HG03571 (cell line): ENCODE measurements at regions not wholly inside any gene's neighbourhood (a gene's known extent, or its start where the extent isn't known, plus 50 kb on each side); places are given as distances from the start of the nearest gene placed in this dataset.

Source experiments
- ATAC-seq: cut with Tn5 transposase; IDR thresholded peaks from one replicate; pipeline ENCODE4 v1.9.1; 2021; ENCODE audit not compliant: unreplicated experiment

DNA sequence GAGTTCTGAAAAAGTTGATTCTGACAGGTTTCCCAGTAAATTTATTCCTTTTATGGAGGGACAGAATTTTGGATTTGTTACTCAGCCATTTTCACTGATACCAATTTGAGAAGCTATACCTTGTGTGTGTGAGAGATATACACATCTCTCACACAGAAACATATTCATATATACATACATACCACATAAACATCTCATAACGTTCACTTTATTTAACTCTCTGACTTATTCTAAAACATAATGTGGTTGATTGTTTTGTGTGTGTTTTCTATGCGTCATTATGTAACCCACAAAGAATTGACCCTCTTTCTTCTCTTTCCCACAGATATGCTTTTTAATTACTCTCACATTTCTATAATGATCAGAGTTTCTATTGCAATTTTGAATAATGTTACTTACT, 570.8 kb upstream of the TLE4 start:
- no peak for ATAC-seq

DNA sequence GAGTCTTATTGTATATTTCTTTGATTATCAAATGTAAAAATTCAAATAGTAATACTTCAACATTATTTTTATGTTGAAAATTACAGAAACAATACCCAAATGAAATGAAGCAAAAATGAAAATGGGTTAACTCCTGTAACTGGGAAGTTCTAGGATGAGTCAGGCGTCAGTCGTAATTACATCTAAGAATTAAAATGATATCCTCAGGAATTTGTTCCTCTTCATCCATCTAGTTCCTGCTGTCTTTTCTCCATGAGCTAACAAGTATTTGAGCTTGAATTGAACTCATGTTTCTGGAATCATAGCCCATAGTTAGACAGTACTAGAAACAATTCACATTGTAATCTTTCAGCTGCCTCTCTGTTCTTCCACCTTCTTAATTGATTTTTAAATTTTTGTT, 568.3 kb upstream of the TLE4 start:
- ATAC-seq = no peak

DNA sequence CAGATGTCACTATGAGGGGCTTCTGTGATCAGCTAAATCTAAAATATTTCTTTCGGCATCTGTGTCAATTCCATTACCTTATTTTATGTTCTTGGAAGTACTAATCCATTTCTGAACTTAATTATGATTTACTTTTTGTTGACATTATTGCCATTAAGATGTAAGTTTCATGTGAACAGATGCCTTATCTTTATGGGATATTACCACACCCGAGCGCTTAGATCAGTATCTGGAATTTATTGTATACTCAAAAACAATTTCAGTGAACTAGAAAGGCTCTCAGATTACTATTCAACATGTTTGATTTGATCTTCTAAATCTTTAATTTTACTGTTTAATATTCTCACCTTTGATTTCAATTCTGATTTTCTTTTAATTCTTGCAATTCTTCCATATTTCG, 567.7 kb upstream of the TLE4 start:
- no peak for ATAC-seq

DNA sequence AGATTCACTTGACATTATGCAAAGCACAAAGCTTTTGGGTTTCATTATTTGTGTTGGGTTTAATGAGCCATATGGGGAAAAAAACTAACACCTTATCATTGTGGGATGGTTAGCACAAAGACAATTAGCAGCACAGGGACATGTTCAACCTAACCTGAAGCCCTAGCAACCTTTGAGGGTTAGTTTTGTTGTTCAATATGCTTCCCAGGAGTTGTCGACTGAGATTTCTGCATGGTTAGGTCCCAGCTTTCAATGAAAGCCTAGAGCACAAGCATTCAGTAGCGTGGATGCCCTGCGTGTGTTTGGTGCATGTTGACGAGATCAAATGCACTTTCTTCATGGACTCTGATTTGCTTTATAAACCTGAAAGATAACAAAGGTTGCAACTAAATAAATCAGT, 565.2 kb upstream of the TLE4 start:
- no peak for ATAC-seq

DNA sequence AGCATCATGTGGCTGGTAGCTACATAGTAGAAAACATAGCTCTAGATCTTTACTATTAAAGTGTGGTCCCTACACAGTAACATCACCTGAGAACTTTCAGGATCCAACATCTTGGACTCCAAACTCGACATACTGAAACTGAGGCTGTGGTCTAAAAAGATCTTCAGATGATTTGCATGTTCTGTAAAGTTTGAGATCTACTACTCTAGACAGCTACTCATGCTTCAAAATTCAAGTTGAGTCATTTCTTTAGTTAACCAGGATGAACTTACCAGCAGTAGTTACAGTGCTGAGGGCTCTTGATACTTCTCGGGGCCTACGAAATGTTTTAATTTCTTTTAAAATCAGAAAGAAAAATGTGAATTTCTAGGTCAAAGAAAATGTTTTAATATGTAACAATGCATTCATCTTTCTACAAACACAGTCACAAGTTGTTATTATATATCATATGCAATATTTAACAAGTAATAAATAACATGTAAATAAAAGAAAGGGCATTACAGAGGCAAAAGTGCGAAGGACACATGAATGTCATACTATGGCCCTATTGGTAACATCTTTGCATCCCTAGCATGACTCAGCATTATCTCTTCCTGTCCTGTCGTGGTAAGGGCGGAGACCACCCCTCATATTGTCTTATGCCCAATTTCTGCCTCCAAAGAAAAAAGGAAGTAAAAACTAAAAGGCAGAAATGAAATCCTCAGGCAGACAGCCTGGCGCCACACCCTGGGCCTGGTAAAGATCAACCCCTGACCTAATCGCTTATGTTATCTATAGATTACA, 563.9 kb upstream of the TLE4 start:
- ATAC-seq = peak; percentile 87

DNA sequence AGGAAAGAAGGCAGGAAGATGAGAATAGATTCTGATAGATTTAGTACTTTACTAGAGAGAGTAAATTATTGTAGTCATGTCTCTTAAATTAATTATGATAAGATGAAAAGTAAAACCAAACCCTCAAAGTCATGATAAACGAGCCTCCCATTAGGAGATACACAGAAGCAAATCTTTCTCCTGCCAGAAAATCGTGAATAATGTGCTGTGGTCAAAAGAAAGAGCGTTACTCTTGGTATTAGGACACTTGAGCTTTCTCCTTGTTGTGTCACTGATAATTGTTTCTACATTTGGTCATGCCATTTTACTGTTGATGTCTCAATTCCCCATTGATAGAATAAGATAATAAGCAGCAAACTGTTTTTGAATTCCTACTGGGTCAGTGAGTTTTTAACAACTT, 562.8 kb upstream of the TLE4 start:
- ATAC-seq = no peak

DNA sequence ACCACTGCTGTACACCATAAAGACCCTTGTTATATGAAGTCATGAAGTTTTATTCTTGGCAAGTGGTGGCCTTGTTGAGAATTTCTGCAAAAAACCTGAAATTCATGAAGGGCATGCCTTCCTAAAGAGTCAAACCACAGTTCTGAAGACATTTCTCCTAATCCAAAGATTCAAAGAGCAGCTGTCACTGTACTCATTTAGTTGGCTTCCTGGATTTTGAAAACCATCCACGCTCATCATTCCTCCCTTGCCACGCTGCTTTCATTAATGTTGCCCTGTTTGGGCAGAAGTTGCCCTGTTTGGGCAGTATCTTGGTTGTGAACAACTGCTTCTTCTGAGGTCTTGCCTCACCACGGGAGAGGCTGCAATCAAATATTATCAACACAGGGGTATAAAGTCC, 560.3 kb upstream of the TLE4 start:
- no peak for ATAC-seq

DNA sequence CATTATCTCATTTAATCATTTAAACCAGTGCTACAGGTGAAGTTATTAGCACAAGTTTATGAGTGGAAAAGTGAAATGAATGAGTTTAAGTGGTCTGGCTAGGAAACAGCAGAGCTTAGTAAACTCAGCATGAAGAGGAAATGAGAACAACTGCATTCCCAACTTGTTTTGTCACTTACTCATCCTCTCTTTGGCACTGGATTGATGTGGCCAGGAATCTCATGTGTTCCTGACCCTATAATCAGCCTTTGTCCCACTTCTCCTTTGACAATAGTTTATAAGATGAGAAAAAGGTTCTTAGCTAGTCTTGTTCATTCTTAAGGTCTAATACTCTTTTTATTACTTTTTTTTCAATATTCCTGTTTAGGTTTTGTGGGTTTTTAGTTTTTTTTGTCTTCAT, 559.2 kb upstream of the TLE4 start:
- ATAC-seq = no peak

DNA sequence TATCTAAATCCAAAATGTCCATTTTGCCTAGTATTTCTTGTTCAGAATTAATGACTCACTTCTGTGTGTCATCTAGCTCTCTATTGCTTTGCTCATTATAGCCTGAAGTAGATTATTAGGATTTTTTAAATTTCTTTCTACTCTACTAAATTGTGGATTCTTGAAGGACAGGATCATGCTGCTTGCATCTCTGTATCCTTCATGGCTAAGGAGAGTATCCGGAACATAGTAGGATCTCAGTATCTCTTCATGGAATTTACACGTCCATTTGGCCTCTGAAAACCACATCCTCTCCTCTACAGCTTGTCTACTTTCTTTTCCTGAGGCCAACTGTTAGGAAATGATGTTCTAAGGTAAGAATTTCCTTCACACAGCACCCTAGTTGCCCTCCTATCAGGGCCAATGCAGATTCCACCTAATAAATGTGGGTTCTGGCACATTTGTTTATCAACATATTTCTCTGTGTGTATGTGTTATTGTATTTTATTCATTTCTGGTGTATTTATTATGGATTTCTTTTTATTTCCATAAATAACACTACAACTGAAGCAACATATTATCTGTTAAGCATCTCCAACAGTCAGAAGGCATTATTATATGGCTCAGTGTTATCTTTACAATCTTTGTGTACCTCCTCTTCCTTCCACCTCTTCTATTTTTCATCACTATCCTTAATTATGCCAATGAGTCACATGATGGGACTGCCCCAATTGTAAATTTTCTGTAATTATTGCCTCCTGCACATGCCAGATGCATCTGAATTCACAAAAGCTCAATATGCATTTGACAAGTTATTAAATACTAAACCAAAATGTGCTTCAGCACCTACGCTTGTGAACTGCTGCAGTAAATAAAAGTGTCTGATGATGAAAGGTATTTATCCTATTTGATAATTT, 557.8 kb upstream of the TLE4 start:
- no peak for ATAC-seq

DNA sequence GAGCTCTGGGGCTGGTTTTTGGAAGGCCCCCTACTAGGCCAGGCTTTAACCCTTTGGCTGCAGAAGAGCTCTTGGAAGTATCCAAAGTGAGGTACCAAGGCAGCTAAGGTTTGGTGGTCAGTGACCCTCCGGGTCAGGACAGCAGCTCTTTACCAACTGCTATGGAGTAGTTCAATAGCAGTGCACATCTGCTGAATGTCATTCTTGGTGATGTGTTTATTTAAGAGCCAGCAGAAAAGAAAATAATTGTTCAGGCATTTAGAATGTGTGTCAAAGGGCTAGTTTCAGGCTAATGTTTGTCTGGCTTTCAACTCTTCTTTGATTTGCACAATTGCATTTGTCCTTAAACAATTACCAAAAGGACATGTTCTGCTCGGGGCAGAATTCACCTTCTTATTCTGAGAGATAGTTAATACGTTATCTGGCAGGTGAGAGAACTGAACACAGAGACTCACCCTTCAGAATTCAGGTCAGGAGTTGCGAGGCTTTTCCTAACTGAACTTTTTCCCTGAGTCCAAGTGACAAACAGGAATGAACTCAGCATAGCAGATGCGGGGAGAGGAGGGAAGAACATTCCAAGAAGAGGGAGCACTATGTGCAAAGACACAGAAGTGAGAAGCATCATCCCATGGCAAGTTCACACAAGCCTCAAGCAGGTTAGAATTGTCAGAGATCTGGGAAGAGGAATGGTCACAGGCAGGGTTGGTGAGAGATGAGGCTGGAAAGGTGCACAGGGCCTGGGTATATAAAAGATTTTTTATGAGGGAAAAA, 556.7 kb upstream of the TLE4 start:
- no peak for ATAC-seq

DNA sequence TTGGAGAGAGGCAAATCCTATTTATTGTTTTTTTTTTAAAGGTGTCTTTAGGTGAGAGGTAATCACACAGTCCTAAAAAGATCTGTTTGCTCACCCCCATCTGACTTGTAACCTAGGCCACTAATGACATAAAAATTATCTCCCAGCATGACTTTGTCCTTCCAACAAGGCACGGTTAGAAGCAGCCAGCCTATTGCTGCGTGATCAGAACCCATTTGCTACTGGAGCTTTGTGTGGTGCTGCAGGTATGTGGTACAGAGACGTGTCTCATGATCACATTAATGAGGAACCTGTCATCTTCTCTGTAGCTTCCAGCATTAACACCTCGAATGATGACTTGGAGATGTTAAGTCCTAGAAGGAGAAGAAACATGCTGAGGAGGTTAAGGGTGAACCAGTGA, 555.8 kb upstream of the TLE4 start:
- ATAC-seq = no peak

DNA sequence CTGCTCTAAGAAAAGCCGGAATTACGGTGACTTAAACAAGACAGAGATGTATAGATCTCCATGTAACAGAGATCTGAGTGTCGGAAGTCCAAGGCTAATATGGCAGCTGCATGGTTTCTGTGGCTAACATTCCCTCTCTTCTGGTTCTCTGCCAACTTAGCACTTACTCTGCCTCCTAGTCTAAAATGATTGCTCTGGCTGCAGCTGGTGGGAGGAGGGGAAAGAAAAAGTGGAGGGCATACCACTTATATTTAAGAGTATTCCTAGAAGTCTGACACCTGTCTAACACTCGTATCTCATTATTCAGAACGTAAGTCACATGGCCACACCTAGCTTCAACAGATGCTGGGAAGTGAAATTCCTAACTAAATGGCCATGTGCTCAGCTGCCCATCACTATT, 551.5 kb upstream of the TLE4 start:
- no peak for ATAC-seq

DNA sequence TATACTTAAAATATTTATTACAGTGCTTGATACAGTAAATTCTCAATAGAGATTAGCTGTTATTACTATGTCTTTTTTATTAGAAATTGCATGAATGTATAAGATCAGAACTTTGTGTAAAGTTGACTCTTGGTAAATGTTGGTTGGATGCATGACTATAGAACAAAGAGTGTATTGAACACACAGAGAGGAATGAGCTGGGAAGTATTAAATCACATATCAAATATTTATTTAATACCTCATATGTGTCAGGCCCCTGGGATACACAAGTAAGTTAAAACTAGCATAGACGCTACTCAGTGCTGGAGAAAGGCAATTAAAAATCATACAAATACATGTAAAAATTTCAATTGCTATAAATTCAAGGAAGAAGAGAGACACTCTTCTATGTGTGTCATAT, 550.7 kb upstream of the TLE4 start:
- no peak for ATAC-seq

DNA sequence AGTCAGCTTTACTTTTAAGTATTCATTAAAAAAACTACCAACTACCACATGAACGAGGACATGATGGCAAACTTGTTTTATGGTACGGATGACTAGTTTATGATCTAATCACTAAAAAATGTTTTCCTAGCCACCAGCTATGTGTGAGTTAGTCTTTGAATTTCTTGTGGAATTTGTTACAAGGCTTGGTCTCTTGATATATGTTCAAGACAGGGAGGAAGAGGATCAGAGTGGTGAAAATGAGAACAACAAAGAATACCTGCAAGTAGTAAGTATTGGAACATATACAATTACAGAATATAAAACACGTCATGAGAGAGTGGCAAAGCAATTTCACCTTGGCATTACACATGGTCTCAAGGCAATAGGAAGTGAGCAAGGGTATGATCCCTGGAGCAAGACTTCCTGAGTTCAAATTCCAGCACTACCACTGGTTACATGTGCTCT, 548.6 kb upstream of the TLE4 start:
- ATAC-seq = no peak

DNA sequence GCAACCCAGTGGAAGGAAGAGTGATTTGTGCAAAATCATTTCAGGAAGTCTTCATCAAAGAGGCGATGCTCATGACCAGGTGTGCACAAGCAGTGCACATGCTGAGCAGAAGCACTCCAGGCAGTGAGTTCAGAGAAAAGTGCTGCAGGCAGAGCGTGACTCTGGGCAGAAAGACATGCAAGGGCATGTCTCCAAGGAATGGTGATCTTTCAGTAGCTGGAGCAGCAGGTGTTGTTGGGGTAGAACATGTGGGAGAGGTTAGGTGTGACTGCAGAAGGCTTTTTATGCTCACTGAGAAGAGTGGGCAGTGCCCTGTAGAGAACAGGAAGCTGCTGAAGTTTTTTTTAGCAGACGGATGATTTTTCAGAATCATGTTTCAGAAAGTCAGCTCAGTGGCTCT, 545.4 kb upstream of the TLE4 start:
- peak; percentile 56 for ATAC-seq

DNA sequence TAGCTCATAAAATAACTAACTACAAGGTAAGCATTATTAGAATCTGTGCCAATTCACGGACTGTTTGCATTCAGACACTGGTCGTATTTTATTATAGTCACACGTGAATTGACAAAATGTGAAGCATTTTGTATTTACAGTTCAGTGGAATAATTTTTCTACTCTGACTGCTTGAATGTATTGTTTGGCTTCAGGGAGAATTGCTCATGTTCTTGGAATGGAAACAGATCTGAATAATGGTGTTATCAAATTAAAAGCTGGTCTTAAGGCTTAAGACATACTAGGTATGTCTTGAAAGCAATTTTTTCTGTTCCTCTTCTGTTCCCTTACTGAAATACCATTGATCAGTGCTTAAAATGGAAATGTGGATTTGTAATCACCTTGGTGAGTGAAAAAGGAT, 543.7 kb upstream of the TLE4 start:
- no peak for ATAC-seq

DNA sequence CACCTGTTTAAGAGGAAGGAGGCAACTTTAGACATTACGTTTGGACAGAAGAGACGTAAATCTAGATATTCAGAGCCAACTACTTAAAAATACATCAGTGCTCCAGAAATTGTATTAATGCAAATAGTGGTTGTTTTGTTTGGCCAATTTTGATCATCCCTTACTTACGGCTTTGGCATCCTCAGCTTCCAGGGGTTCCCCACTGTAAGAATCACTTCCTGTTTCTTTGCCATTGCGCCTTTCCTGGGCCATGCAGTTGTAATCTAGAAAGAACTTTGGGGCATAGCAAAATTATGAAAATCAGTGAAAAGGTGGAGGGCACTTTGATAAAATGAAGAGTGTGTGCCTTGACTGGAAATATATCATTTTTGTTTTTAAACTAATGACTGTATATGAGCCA, 537.2 kb upstream of the TLE4 start:
- no peak for ATAC-seq

DNA sequence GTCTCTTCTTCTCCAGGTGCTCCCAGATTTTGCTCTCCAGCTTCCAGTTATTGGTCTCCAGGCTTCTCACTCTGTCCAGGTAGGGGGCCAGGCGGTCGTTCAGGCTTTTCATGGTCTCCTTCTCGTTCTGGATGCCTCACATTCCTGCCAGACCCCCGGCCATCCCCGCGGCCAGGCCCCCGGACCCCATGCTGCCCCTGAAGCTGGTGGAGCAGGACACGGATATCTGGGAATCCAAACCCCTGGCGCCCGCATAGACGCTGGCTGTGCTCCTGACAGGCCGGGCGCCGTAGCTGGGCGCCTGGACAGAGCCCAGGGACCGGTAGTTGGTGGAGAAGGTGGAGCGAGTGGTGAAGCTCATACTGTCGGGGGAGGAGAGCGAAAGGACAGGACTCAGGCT, 534.4 kb upstream of the TLE4 start:
- ATAC-seq = no peak

DNA sequence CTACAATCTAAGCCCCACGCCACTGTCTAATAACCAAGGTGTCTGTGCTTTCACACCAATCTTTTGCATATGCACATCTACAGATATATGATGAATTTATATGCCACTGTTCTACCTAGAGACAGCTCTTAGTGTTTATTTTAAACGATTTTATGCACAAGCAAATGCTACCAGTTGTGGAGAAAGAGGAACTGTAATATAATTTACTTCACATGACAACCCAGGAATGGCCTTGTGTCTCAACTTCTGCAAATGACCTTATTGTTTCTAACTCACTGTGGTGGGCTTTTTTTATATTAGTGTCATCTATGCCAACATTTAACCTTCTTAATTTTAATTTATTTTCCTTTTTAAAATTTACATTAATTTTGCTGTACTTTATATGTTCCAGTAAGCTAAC, 531.1 kb upstream of the TLE4 start:
- ATAC-seq = no peak

DNA sequence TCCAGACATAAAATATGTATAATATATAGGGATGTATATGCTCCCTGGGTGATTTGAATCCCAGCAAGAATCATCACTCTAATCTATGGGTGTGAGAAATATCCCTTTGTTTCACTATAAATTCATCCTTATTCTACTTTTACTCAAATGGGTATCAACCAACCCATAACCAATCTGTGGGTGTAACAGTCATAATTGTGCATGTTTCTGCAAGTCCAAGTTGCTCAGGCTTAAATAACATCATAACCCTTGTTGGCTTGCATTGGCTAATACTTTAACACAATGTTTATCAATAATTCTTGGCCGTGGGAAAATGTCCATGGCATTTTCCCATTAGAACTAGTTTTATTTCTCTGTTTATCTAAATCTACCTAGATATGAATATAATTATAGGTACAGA, 530.5 kb upstream of the TLE4 start:
- no peak for ATAC-seq

DNA sequence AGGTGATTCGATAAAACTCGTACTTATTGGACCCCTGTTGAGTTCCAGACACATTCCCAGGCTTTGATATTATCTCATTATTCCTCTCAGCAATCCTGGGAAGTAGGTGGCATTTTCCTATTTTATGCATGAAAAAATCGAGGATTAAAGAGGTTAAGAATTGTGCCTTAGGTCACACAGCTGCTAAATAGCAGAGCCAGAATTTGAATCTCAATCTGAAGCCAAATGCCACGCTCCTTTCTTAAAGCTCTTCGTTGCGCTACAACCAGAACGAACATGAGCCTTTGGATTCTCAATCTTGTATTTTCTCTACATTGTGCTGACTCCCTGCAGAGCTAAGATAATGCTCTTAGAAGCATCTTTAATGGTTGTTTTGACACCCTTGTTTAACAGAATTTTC, 527.8 kb upstream of the TLE4 start:
- no peak for ATAC-seq

DNA sequence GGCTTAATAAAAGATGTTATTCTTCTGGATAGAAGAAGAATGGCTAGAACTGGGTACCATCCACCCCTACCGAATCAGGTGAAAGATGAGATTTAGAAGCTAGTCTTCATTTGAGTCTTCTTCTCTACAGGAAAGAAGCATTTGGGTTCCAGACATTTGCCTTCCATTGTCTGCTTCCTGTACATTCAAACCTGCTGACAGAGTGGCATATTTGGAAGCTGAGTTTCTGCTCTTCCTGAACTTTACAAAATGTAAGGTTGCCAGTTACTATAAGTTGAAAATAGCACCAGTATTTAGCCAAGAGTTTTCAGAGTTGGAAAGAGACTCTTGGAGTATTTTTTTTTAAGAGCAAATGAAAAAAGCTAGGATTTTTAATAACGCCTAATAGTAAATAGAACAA, 525.4 kb upstream of the TLE4 start:
- no peak for ATAC-seq
